Peyer's patch (tissue), 4 donors: ENCODE measurements at regions not wholly inside any gene's neighbourhood (a gene's known extent, or its start where the extent isn't known, plus 50 kb on each side); places are given as distances from the start of the nearest gene placed in this dataset.

Source experiments
- POLR2A ChIP-seq, 2 donors: fragments of 450-650 bp; IDR thresholded peaks; one replicate each; pipeline ENCODE4 v1.5.1; 2017; ENCODE audit warnings: antibody characterized with exemption in 2 of 2, mild to moderate bottlenecking in 2 of 2, moderate library complexity in 2 of 2
- TF ChIP-seq, protein P1 (sequence below), 6 experiments: fragments of 450-650 bp in 4 of 6; fragments of 200-600 bp in 2 of 6; sonication (generic) in 1 of 6; IDR thresholded peaks; one replicate each; pipeline ENCODE4 v1.5.1; 2017 to 2019; ENCODE audit warnings: antibody characterized with exemption in 6 of 6, mild to moderate bottlenecking in 3 of 6, moderate library complexity in 1 of 6

DNA sequence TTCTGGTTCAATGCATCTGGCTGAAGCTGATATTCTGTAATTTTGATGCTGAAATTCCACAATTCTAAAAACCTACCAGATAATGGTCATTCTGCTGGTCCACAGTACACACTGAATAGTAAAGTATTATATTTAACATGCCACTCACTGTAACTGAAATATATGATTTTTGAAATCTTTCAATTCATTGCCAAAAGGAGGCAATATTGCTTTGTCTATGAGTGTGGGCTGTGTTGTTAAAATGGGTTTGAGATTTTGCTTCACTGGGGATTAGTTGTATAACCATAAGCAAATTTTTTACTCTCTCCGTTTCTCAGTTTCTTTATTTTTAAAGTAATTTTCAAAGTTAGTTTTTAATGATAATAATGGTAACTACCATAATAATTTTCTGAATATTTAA, 1404.1 kb upstream of the IGFBP7 start:
- TF ChIP-seq POLR2A (IDR thresholded peaks at IDR 0.05) = no peak
- TF ChIP-seq, protein P1, sequence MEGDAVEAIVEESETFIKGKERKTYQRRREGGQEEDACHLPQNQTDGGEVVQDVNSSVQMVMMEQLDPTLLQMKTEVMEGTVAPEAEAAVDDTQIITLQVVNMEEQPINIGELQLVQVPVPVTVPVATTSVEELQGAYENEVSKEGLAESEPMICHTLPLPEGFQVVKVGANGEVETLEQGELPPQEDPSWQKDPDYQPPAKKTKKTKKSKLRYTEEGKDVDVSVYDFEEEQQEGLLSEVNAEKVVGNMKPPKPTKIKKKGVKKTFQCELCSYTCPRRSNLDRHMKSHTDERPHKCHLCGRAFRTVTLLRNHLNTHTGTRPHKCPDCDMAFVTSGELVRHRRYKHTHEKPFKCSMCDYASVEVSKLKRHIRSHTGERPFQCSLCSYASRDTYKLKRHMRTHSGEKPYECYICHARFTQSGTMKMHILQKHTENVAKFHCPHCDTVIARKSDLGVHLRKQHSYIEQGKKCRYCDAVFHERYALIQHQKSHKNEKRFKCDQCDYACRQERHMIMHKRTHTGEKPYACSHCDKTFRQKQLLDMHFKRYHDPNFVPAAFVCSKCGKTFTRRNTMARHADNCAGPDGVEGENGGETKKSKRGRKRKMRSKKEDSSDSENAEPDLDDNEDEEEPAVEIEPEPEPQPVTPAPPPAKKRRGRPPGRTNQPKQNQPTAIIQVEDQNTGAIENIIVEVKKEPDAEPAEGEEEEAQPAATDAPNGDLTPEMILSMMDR (IDR thresholded peaks at IDR 0.05) = peak in 2 of 6 experiments; percentile 5 to 6
